Activated T-helper 1 cell treated with anti-CD3 and anti-CD28 coated beads, Interleukin-2, amount 50 U/mL, for 16 hours (primary cell): ENCODE measurements at regions not wholly inside any gene's neighbourhood (a gene's known extent, or its start where the extent isn't known, plus 50 kb on each side); places are given as distances from the start of the nearest gene placed in this dataset.
"Not testable (repeated sequence)": the region's sequence is repeated elsewhere in the genome, so short reads cannot be mapped to it uniquely, and the experiment has no call there.

Experiments
- DNase-seq, 2 donors: peaks; one replicate each; pipeline ENCODE4 v3.0.0-alpha.2; 2020; ENCODE audit warnings: low read depth in 1 of 2, low spot score in 1 of 2

DNA sequence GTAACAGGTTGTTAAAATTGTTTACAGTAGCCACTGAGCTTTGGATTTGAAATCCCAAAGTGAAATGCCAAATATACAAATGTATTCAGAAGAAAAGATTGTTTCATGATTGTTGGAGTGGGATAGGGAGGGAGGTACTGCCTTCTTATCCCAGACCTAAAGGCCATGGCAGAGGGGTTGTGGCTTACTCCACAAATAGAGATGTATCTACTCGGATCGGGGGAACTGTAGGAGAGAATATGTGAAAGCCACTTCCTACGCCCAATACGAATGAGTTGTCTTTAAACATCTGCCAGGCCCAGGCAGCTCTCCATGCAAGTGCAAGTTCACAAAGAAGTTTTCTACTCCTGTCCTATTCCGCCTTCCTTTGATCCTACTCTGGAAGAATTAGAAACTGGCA lies 150.2 kb upstream of the PRSS12 start:
- DNase-seq = not testable (repeated sequence)

DNA sequence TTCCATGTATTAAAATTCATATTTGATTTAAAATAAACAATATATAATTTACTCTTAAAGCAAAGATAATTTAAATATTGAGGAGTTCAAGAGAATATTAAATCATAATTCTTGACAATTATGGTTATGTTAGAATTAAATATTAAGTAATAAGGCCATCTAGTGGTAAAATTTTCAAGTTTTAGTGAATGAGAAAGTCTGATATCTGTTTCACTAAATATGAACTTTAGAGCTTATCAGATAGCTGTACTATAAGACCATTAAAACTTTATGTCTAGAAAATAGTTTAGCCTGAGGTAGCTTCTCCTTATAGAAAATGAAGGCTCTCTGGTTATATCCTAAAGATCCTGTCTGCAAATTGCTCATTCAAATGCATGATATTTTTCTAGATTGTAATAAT lies 152.1 kb upstream of the PRSS12 start:
- DNase-seq = not testable (repeated sequence)

DNA sequence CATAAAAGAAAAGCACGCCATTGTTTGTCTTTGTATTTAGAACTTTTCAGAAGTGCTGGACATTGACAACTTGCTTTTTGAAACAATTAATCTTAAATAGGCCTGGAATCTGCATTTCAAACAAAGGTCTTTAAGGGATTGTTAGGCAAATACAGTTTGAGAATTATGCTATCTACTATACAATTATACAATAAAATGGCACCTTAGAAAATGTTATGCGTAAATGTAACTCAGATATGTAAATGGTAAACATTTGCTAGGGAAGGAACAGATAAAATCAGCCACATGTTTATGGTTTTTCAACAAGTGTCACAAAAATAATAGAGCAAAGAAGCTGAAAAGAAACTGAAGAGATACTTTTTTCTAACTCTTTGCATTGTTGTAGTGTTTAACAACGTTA lies 152.7 kb upstream of the PRSS12 start:
- DNase-seq = not testable (repeated sequence)

DNA sequence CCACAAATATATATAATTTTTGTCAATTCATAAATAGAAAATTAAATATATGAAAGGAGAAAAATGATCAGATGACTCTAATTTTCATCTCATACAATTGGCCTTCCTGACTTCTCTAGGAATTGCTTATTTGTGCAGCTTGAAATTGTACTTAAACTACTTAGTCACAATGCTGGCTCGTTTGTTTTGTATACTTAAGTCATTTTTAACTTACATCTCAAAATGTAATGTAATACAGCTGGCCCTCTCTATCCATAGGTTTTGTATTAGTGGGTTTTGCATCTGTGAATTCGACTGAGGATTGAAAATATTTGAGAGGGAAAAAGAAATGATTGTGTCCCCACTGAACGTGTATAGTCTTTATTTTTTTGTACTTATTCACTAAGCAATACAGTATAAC lies 160.1 kb upstream of the PRSS12 start:
- DNase-seq = not testable (repeated sequence)

DNA sequence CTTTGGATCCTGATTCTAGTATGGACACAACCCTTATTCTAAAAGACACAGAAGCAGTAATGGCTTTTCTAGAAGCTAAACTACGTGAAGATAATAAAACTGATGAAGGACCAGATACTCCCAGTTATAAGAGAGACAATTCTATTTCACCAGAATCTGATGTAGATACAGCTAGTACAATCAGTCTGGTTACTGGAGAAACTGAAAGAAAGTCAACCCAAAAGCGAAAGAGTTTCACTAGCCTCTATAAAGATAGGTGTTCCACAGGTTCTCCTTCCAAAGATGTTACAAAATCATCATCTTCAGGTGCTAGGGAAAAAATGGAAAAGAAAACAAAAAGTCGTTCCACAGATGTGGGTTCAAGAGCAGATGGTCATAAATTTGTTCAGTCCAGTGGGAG lies 161.5 kb upstream of the PRSS12 start:
- not testable (repeated sequence) for DNase-seq

DNA sequence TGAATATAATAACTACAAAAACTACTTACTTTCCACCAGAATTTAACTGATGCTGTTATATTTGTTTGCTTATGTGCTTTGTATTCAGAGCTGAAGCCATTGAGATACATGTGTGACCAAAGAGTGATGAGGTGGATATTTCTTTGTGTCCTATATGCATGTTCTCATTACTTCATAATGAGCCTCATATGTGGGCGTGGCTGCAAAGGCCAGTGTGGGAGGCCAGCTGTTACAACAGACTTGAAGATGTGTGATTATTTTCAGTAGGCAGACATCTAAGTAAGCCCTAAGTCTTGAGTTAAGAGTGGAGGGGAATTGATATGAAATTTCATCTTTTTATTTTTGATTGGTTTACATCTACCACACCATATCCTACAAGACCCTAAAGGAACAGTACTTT lies 163.3 kb upstream of the PRSS12 start:
- not testable (repeated sequence) for DNase-seq

DNA sequence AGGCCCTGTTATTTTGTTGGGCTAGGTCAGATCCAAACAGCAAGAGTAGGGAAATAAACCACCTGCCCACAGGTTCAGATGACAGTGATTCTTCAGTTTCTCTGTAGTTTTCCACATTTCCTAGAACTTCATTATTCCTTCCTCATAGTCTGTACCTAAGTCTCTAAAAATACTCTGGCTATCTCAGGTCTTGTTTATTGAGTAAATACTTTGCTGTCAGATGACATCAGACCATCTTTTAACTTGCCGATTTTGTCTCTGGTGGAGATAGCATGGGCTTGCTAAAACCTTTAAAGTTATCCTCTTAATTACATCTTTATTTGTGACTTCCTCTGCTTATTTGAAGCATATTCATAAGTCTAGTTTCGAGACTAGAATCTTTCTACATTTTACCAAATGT lies 155.1 kb upstream of the METTL14 start:
- not testable (repeated sequence) for DNase-seq

DNA sequence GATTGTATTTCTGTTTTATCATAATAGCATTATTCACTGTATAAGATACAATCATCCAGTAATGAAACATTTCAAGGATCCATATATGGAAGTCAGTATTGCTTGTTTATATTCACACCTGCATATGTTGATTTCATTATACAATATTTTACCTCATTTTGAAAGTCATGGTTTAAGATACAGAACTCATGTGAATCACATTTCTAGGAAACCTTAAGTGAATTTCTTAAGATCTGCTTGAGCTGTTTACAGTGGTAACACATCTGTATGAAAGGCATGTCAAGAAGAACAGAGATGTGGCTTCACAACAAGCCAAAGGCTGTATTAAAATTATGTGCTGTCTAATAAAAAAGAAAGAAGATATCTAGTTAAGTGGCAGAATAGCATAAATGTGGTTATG lies 153.2 kb upstream of the METTL14 start:
- DNase-seq = not testable (repeated sequence)

DNA sequence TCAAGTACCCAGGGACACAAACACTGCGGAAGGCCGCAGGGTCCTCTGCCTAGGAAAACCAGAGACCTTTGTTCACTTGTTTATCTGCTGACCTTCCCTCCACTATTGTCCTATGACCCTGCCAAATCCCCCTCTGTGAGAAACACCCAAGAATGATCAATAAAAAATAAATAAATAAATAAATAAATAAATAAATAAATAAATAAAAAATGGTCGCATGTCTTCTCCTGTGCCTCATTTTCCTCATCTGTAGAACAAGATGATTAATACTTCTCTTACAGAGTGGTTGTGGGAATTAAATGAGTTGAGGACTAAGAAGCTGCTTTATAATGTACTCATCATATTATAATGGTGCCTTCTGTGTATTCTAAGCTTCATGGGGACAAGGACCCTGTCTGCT lies 149.4 kb upstream of the METTL14 start:
- DNase-seq = not testable (repeated sequence)

DNA sequence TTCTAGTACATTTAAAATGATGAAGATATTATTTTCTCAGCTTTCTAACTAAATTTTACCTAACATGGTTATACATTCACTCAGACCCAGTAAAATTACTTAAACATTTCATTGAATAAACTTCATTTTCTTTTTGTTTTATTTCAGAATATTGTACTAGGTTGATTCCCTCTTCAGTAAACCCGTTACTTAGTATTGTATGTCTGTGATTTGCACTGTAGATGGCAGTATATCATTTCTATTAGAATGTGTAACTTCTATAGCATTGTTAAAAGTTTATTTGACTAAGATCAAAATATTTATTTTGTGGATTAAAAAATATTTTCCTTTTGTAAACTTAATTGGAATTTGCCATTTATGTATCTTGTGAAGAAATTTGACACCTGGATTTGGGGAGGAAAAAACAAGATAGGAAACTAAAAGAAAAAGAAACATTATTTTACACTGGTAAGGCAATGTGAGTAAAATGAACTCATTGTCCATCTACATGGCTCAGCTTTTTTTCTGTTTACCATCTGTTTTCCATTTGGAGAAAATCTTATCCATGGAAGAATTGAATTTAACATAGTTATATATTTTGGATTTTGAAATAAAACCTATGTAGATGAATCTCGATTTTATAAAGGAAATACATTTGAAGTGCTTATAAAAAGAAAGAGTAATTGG lies 145.6 kb upstream of the METTL14 start:
- not testable (repeated sequence) for DNase-seq

DNA sequence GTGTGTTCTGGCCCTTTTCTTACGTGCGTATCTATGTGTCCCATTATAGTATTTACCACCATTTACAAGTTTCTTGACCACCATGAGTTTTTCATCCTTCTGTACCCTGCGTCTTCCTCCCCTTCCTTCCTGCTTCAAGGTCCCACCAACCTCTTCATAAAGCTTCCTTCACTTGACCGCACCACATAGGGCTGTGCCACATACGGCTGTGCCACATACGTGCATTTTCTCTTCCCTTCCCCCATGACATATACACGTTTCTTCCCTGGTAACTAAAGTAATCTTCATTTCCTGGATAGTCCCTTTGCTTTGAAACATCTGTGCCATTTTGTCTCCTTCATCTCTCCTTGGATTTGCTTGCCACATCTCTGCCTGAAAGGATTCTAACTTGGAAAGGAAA lies 128.6 kb upstream of the METTL14 start:
- not testable (repeated sequence) for DNase-seq

DNA sequence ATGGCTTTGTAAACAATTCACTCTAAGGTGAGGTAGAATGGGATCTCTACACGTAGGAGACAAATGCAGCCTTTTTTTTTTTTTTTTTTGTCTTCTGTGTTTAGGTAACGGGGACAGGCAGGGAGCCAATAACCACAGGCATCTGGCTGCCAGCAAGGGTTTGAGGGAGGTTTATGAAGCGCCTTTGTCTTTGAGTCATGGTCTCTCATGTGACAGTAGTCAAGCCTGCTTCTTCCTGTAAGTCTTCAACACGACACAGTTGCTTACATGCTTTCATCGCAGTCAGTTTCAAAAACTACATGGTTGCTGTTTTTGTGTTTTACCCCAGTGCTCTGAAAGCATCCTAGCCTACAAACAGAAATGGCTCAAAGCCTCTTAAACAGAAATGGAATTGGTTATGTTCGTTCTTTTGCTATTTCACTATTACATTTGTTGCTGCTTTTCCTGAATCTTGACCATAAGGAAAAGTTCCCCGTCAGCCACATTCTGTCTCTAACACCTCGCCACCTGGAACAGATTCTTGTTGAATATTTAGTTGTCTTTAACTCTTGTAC lies 127.8 kb upstream of the METTL14 start:
- no peak for DNase-seq

DNA sequence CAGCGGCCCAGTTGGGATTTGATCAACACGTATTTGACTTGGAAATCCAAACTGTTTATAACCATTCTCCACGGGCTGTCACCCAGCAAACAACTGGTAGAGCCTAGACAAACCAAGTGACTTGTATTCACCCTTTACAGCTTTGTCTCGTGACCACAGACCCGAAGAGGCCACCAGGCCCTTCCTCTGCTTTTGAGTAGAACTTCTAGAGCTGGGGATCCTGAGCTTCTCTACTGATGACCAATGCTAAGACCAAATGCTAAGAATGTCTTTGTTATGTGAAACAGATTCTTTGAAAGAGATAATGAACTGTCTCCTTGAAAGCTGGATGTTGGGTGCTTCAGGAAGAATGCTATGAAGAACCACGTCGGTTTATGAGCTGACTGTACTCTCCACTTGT lies 127.0 kb upstream of the METTL14 start:
- DNase-seq = not testable (repeated sequence)

DNA sequence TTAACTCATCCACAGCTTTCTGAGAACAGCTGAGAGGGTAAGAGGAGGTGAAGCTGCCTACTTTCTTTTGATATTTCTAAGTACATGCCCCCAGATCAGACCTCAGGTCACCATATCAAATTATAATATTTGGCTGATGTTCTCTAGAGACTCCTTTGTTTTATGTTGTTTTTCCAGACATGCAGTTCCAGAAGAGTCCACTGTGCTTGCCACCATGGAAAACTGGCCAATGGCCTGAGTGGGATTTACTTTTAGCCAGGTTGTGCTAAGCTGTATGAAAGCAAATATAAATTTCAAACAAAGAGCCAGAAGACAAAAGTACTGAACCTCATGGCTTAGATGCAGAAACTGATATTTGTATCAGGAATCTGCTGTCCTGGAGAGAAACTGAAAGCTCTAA lies 123.6 kb upstream of the METTL14 start:
- not testable (repeated sequence) for DNase-seq

DNA sequence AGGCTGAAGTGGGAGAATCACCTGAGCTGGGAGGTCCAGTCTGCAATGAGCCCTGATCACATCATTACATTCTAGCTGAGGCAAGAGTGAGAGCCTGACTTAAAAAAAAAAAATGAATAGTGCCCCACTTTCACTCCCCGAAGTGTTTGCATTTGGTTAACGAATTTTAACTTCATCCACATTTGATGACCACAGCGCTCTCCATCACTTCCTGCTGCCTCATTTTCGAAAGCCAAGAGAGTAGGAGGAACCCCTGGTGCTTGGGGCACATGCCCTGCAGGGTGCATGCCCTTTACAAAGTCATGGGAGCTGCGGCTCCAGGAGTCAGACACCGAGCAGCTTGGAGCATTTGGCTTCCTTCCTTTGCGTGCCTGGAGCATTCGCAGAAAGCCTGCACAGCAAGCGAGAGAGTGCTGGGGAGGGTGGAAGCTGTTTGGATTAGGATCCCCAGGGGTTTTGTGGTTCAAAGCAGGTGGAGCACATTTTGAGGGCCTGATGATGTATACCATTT lies 119.1 kb upstream of the METTL14 start:
- not testable (repeated sequence) for DNase-seq

DNA sequence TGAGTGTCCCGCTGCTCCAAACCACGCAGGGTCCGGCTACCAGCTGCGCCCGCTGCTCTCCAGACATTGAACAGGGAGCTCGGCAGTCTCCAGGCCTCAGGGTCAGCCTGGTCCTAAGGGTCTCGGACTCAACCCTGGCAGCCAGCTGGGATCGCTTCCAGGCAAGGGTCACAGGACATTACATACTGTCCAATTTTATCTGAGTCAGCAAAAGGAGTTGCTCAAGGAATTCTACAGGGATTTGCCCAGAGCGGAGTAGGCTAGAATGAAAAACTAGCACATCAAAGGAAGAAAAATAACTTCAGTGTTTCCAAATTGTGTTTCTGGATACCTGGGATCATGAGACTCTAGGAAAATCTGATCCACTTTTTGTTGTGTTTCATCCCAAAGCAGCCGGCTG lies 112.2 kb upstream of the METTL14 start:
- DNase-seq = not testable (repeated sequence)

DNA sequence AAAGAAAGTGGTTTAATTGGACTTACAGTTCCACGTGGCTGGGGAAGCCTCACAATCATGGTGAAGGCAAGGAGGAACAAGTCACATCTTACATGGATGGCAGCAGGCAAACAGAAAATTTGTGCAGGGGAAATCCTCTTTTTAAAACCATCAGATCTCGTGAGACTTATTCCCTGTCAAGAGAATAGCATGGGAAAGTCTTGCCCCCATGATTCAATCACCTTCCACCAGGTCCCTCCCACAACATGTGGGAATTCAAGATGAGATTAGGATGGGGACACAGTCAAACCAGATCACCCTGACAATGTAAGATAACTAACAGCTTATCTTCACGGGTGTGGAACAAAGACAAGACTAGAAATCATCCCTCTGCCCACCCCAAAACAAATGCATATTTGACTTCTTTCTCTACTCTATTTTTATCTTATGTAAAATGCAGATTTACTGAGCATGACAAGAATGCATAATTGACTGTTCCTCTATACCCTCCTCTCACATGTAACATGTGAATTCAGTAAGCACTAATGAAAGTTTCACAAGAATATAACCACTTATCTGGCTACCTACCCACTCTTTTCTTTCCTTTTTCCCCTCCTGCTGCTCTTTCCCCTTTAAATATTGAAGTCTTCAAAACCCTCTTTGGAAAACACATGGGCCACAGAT lies 110.8 kb upstream of the METTL14 start:
- DNase-seq = not testable (repeated sequence)

DNA sequence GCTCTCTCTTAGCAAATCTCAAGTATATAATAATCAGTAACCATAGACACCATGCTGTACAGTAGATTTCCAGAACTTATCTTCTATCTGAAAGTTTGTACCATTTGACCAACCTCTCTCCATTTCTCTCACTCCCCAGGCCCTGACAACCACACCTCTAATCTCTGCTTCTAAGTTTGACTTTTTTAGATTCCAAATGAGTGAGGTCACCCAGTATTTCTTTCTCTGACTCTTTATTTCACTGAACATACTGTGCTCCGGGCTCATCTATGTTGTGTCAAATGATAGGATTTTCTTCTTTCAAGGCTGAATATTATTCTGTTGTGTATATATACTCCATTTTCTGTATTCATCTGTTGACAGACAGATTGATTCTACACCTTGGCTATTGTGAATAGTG lies 110.1 kb upstream of the METTL14 start:
- not testable (repeated sequence) for DNase-seq

DNA sequence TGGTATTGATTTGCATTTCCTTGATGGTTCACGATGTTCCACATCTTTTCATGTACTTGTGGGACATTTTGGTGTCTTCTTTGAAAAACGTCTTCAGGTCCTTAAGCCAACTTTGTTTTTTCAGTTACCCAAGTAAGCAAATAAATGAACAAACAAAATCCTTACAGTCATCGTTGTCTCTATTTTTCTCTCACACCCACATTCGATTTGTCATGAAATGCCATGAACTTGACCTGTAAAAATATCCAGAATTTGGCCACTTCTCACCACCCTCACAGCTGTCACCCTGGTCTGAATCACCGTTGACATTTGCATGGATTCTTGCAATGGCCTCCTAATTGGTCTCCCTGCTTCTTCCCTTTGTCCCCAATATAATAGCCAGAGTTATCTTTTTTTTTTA lies 109.5 kb upstream of the METTL14 start:
- not testable (repeated sequence) for DNase-seq

DNA sequence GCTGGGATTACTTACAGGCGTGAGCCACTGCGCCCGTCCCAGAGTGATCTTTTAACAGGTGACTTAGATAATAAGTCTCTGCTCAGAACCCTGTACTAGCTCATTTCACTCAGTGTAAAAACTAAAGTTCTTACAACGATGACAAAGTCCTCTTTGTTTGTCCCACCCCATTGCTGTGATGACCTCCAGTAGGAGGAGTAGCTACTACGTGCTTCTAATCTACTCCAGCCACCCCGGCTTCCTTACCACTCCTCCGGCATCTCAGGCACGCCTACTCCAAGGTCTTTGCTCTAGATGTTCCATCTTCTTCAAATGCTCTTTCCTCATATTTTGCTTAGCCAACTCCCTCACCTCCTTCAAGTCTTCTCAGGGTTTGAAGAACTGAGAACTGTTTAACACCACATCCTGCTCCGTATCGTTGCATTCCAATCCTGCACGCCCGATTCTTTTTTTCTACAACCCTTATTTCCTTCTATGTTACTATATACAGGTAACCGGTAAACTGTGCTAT lies 108.4 kb upstream of the METTL14 start:
- DNase-seq = not testable (repeated sequence)

DNA sequence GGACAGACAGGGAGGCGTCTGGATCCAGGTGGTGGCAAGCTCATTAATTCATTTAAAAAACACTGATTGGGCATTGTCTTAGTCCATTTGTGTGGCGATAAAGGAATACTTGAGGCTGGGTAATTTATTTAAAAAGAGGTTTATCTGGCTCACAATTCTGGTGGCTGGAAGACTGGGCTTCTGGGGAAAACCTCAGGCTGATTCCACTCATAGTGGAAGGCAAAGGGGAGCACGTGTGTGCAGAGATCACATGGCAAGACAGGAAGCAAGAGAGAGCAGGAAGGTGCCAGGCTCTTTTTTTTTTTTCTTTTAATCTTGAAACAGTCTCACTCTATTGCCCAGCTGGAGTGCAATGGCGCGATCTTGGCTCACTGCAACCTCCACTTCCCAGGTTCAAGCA lies 100.2 kb upstream of the METTL14 start:
- no peak for DNase-seq

DNA sequence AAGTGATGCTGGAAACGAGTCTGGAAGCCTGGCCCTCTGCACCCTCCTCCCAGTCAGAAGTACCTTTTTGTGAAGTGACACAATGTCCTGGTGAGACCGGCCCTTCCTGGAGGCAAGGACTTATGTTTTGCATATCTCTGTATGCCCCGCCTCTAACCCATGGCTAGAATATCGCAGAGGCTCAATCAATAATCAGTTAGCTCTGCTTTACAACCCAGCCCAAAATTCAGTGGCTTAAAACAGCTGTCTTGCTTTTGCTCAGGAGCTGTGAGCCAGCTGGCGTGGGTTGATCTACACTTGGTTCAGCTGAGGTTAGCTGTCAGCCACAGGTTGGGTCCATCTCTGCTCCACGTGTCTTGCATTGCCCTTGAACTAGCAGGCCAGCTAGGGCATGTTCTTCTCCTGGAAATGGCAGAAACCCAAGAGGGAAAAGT lies 98.8 kb upstream of the METTL14 start:
- DNase-seq = no peak
